Kidney epithelial cell (primary cell): ENCODE measurements at regions not wholly inside any gene's neighbourhood (a gene's known extent, or its start where the extent isn't known, plus 50 kb on each side); places are given as distances from the start of the nearest gene placed in this dataset.

Experiments used
- DNase-seq: peaks from one replicate; pipeline ENCODE4 v3.0.0-alpha.2; 2010; ENCODE audit warnings: low read depth
- H3K27me3 ChIP-seq: 2 replicates; pipeline ENCODE4 v1.6.0; 2011; ENCODE audit warnings: low read length; ENCODE audit not compliant: control insufficient read depth, insufficient read depth
- H3K36me3 ChIP-seq: 2 replicates; pipeline ENCODE4 v1.5.1; 2011; ENCODE audit warnings: low read length; ENCODE audit not compliant: control insufficient read depth, insufficient read depth
- H3K4me3 ChIP-seq: 2 replicates; pipeline ENCODE4 v1.5.1; 2011; ENCODE audit warnings: low read depth, mild to moderate bottlenecking, control low read depth, low read length
- TF ChIP-seq, protein P1 (sequence below): IDR thresholded peaks from 2 replicates; pipeline ENCODE4 v1.5.1; 2011; ENCODE audit warnings: mild to moderate bottlenecking, moderate library complexity, low read length, control low read depth, inconsistent platforms; ENCODE audit not compliant: insufficient read depth, poor library complexity, severe bottlenecking

GRCh38 chr6:44569131-44569530 is 181.6 kb downstream of the CDC5L start:
- TF ChIP-seq, protein P1, sequence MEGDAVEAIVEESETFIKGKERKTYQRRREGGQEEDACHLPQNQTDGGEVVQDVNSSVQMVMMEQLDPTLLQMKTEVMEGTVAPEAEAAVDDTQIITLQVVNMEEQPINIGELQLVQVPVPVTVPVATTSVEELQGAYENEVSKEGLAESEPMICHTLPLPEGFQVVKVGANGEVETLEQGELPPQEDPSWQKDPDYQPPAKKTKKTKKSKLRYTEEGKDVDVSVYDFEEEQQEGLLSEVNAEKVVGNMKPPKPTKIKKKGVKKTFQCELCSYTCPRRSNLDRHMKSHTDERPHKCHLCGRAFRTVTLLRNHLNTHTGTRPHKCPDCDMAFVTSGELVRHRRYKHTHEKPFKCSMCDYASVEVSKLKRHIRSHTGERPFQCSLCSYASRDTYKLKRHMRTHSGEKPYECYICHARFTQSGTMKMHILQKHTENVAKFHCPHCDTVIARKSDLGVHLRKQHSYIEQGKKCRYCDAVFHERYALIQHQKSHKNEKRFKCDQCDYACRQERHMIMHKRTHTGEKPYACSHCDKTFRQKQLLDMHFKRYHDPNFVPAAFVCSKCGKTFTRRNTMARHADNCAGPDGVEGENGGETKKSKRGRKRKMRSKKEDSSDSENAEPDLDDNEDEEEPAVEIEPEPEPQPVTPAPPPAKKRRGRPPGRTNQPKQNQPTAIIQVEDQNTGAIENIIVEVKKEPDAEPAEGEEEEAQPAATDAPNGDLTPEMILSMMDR, result no peak
- DNase-seq, result no peak
- no peaks in the 10 kb centered on the region for H3K27me3 ChIP-seq
- H3K36me3 ChIP-seq, result no peaks in the 10 kb centered on the region
- no peak overlapping the region for H3K4me3 ChIP-seq

DNA sequence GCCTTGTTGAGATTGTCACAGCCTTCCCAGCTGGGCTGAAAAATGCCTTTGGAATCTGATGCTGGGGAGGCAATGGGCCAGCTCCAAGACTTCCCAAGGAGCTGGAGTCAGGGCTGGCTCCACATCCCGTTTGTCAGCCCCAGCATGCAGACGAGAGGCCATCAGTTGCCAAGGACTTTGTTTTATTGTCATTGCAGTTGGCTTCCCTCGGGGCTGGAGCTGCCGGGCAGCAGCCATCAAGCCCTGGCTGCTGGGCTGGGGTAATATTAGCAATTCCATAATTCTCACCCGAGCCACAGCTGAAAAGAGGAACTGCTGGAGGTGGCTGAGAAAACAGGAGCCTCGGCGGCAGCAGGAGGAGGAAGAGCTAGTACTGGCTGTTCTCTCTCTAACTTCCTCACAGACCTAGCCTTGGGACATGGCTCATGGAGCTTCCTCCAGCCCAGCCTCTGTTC is 182.5 kb downstream of the CDC5L start:
- TF ChIP-seq, protein P1, result no peak
- H3K27me3 ChIP-seq, result no peaks in the 10 kb centered on the region
- no peak overlapping the region for H3K4me3 ChIP-seq
- no peaks in the 10 kb centered on the region for H3K36me3 ChIP-seq
- no peak for DNase-seq

GRCh38 chr6:44571510-44571909 is 184.0 kb downstream of the CDC5L start:
- TF ChIP-seq, protein P1, result no peak
- DNase-seq, result no peak

DNA sequence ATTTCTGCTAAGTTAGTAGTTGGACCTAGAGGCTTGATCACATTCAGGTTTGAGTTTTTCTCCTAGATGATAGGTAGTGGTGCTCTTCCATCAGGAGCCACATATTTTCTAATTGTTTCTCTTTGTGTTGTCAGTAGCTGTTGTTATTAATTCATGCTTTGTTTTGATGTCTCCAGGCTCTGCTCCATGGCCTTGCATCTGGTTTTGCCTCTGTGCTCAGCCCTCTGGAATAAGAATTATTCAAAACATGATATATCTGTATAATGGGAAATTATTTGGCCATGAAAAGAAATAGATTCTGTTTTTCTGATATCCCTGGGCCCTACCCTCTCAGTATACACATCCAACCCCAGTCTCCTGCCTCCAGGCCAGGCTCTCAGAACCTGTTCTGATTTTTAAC is 184.8 kb downstream of the CDC5L start:
- Histone ChIP-seq H3K4me3 (no peak overlapping the region), H3K27me3 (no peaks in the 10 kb centered on the region), H3K36me3 (no peaks in the 10 kb centered on the region)
- TF ChIP-seq, protein P1, result no peak
- DNase-seq, result no peak

More at GRCh38 chr6:44571510-44571909, 184.0 kb downstream of the CDC5L start:
- no peaks in the 10 kb centered on the region for H3K36me3 ChIP-seq
- no peaks in the 10 kb centered on the region for H3K27me3 ChIP-seq
- no peak overlapping the region for H3K4me3 ChIP-seq

- no peak overlapping the region for H3K4me3 ChIP-seq
- TF ChIP-seq, protein P1, result no peak
- DNase-seq, result no peak
- no peaks in the 10 kb centered on the region for H3K27me3 ChIP-seq
- no peaks in the 10 kb centered on the region for H3K36me3 ChIP-seq
Measured at GRCh38 chr6:44575644-44576043, 188.1 kb downstream of the CDC5L start.

DNA sequence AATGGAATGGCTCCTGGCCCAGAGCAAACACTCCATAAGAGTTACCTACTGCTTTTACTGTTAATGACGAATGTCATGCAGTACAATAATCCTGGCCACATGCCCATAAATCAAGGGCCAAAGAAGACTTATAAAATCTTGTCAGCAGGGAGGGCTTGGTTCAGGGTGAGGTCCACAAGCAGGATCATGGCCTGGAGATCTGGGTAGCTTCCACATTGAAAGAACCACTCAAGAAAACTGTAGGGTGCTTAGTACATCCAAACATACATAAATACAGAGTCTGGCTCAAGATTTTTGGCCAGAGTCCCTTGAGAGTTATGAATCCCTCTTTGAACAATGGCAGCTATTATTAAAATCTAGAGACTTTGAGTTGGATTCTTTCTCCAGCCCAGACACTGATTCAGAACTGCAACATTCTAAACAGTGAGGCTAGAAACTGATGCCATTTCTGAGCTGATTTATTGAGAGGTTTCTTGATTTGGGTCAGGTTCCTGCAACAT is 188.7 kb downstream of the CDC5L start:
- H3K27me3 ChIP-seq, result no peaks in the 10 kb centered on the region
- H3K4me3 ChIP-seq, result no peak overlapping the region
- no peak for DNase-seq
- TF ChIP-seq, protein P1, result no peak
- H3K36me3 ChIP-seq, result no peaks in the 10 kb centered on the region
